OCI-LY7 (cell line): ENCODE measurements at regions not wholly inside any gene's neighbourhood (a gene's known extent, or its start where the extent isn't known, plus 50 kb on each side); places are given as distances from the start of the nearest gene placed in this dataset.

ENCODE experiments used
- BruUV-seq: library from RNA; stranded (reverse); fragments of 400-500 nt; replicated peaks from 2 replicates; lab custom pipeline; 2021; lab: Mats Ljungman, UMichigan
- CTCF ChIA-PET: fragments of 300-600 bp; sonication (Branson Sonifier 250); formaldehyde crosslinking; loops from one replicate; lab custom pipeline; 2022; ENCODE audit warnings: antibody characterized with exemption; ENCODE audit not compliant: unreplicated experiment; lab: Charles Lee
- POLR2A ChIA-PET: fragments of 300-600 bp; sonication (Branson Sonifier 250); formaldehyde crosslinking; loops from one replicate; lab custom pipeline; 2022; ENCODE audit warnings: antibody characterized with exemption; lab: Charles Lee
- DNase-seq: peaks from one replicate; pipeline ENCODE4 v3.0.0-alpha.2; 2015; ENCODE audit warnings: low spot score
- H2AFZ ChIP-seq: fragments of 200-600 bp; sonication (generic), shearing (Covaris generic); 2 replicates; pipeline ENCODE4 v1.6.1; 2014; ENCODE audit warnings: mild to moderate bottlenecking, antibody characterized with exemption, low read length, moderate library complexity
- H3K27ac ChIP-seq: fragments of 200-600 bp; sonication (generic); 2 replicates; pipeline ENCODE4 v1.5.1; 2014; ENCODE audit warnings: mixed run types, low read depth, mild to moderate bottlenecking, moderate library complexity, low read length, inconsistent platforms; ENCODE audit not compliant: poor library complexity, severe bottlenecking
- H3K36me3 ChIP-seq: fragments of 200-600 bp; sonication (generic); 2 replicates; pipeline ENCODE4 v1.6.1; 2014; ENCODE audit warnings: mild to moderate bottlenecking, antibody characterized with exemption, low read length, moderate library complexity, mixed read lengths; ENCODE audit not compliant: insufficient read depth
- H3K4me1 ChIP-seq: fragments of 200-600 bp; sonication (generic); 2 replicates; pipeline ENCODE4 v1.5.1; 2014; ENCODE audit warnings: mild to moderate bottlenecking, low read length; ENCODE audit not compliant: insufficient read depth, poor library complexity, severe bottlenecking
- H3K4me2 ChIP-seq: fragments of 200-600 bp; sonication (generic); 2 replicates; pipeline ENCODE4 v1.6.1; 2014; ENCODE audit warnings: mild to moderate bottlenecking, low read length
- H3K4me3 ChIP-seq: fragments of 200-600 bp; sonication (generic); 2 replicates; pipeline ENCODE4 v1.5.1; 2014; ENCODE audit warnings: mild to moderate bottlenecking, low read depth, low read length; ENCODE audit not compliant: poor library complexity, severe bottlenecking
- H3K79me2 ChIP-seq: fragments of 200-600 bp; sonication (generic); 2 replicates; pipeline ENCODE4 v1.6.1; 2016; ENCODE audit warnings: low read depth, mild to moderate bottlenecking, low read length, moderate library complexity, mixed read lengths; ENCODE audit not compliant: insufficient read depth
- H3K9me2 ChIP-seq: fragments of 200-600 bp; sonication (generic); 2 replicates; pipeline ENCODE4 v1.6.1; 2016; ENCODE audit warnings: mild to moderate bottlenecking, low read length, mixed read lengths; ENCODE audit not compliant: insufficient read depth
- H3K9me3 ChIP-seq: fragments of 200-600 bp; sonication (generic); 2 replicates; pipeline ENCODE4 v1.6.1; 2014; ENCODE audit warnings: mild to moderate bottlenecking, mixed run types, low read length, mixed read lengths
- H4K20me1 ChIP-seq: fragments of 200-600 bp; sonication (generic); 2 replicates; pipeline ENCODE4 v1.6.1; 2014; ENCODE audit warnings: mild to moderate bottlenecking, antibody characterized with exemption, low read length, moderate library complexity, mixed read lengths; ENCODE audit not compliant: insufficient read depth
- EZH2phosphoT487 ChIP-seq: fragments of 200-600 bp; sonication (generic); IDR thresholded peaks from 2 replicates; pipeline ENCODE4 v1.6.1; 2018; ENCODE audit warnings: low read depth, borderline replicate concordance, mild to moderate bottlenecking, mixed run types, antibody characterized with exemption, low read length, moderate library complexity, mixed read lengths
- intact Hi-C: fragments of 100-400 bp; cut with micrococcal nuclease; formaldehyde crosslinking; loops from one replicate; pipeline ENCODE4 v1.10.0; 2022; ENCODE audit not compliant: unreplicated experiment
- TF ChIP-seq, protein P1 (sequence below): fragments of 200-600 bp; sonication (generic); conservative IDR thresholded peaks from 2 replicates; pipeline ENCODE4 v1.5.1; 2014; ENCODE audit warnings: mild to moderate bottlenecking, antibody characterized with exemption, low read length, moderate library complexity, mixed read lengths

- BruUV-seq = no TSS peak
- no peaks in the 10 kb centered on the region for H3K4me1 ChIP-seq
- intact Hi-C loops = no loop called here
- no peak for DNase-seq
- POLR2A ChIA-PET = no interaction called here
- CTCF ChIA-PET = no interaction called here
- H4K20me1 ChIP-seq = no peaks in the 10 kb centered on the region
- no peaks in the 10 kb centered on the region for H3K9me3 ChIP-seq
- no peak overlapping the region for H3K4me2 ChIP-seq
- no peak overlapping the region for H2AFZ ChIP-seq
- no peak overlapping the region for H3K27ac ChIP-seq
- no peak overlapping the region for H3K4me3 ChIP-seq
- H3K9me2 ChIP-seq = no peaks in the 10 kb centered on the region
- no peaks in the 10 kb centered on the region for H3K36me3 ChIP-seq
- TF ChIP-seq, protein P1, sequence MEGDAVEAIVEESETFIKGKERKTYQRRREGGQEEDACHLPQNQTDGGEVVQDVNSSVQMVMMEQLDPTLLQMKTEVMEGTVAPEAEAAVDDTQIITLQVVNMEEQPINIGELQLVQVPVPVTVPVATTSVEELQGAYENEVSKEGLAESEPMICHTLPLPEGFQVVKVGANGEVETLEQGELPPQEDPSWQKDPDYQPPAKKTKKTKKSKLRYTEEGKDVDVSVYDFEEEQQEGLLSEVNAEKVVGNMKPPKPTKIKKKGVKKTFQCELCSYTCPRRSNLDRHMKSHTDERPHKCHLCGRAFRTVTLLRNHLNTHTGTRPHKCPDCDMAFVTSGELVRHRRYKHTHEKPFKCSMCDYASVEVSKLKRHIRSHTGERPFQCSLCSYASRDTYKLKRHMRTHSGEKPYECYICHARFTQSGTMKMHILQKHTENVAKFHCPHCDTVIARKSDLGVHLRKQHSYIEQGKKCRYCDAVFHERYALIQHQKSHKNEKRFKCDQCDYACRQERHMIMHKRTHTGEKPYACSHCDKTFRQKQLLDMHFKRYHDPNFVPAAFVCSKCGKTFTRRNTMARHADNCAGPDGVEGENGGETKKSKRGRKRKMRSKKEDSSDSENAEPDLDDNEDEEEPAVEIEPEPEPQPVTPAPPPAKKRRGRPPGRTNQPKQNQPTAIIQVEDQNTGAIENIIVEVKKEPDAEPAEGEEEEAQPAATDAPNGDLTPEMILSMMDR = no peak
- no peak for TF ChIP-seq EZH2phosphoT487
- no peaks in the 10 kb centered on the region for H3K79me2 ChIP-seq
These were observed 398.3 kb downstream of the BCAT1 start for GRCh38 chr12:24550609-24551008.

DNA sequence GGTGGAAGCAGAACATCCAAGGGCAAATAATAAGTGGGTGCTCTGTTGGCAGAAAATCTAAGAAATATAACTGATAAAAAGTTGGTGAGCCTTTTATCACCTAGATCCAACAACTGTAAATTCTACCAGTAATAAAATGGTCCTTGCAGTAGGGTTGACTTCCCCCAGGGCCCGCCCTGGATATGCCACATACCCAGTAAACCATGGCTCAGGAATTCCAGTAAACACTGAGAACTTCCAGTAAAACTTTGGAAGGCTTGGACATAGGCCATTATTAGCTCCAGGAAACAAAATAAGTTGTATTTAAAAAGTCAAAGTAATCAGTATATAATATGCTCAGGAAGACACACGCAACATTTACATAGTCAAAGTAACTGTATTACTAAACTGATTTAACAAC lies 402.2 kb downstream of the BCAT1 start:
- Histone ChIP-seq H4K20me1 (no peaks in the 10 kb centered on the region), H3K36me3 (no peaks in the 10 kb centered on the region), H3K4me3 (no peak overlapping the region), H3K9me2 (no peaks in the 10 kb centered on the region), H3K4me1 (no peaks in the 10 kb centered on the region), H2AFZ (no peak overlapping the region), H3K27ac (no peak overlapping the region), H3K4me2 (no peak overlapping the region), H3K79me2 (no peaks in the 10 kb centered on the region), H3K9me3 (no peaks in the 10 kb centered on the region)
- intact Hi-C loops = no loop called here
- no TSS peak for BruUV-seq
- POLR2A ChIA-PET = interaction anchor here (0.7 kb wide), 1 partner anchor 978 kb away, joined by 3 read pairs; no protein-coding TSS in a partner anchor
- CTCF ChIA-PET = no interaction called here
- no peak for TF ChIP-seq EZH2phosphoT487
- TF ChIP-seq, protein P1 = no peak
- no peak for DNase-seq

GRCh38 chr12:24546084-24546483 lies 402.8 kb downstream of the BCAT1 start:
- no peak for DNase-seq
- Histone ChIP-seq H3K36me3 (no peaks in the 10 kb centered on the region), H4K20me1 (no peaks in the 10 kb centered on the region), H3K4me2 (no peak overlapping the region), H3K9me3 (no peaks in the 10 kb centered on the region), H3K27ac (no peak overlapping the region), H3K9me2 (no peaks in the 10 kb centered on the region), H3K79me2 (no peaks in the 10 kb centered on the region), H3K4me1 (no peaks in the 10 kb centered on the region), H2AFZ (no peak overlapping the region), H3K4me3 (no peak overlapping the region)
- TF ChIP-seq, protein P1 = no peak
- no peak for TF ChIP-seq EZH2phosphoT487
- ChIA-PET POLR2A (interaction anchor here (0.7 kb wide), 2 partner anchors 27 to 979 kb away, joined by 3 read pairs; no protein-coding TSS in a partner anchor), CTCF (no interaction called here)
- intact Hi-C loops = no loop called here
- BruUV-seq = no TSS peak
